IMR-90 (cell line): ENCODE measurements at regions not wholly inside any gene's neighbourhood (a gene's known extent, or its start where the extent isn't known, plus 50 kb on each side); places are given as distances from the start of the nearest gene placed in this dataset.
A peak's percentile ranks its signal among the peaks of the same experiment; 100 is the strongest.

Experiments
- ATAC-seq: fragments of 200-7000 bp; cut with Tn5 transposase; 2 replicates; pipeline ENCODE4 v1.9.1; 2020; ENCODE audit warnings: low read depth, mild to moderate bottlenecking, moderate library complexity
- BruUV-seq: library from RNA; stranded (reverse); fragments of 400-500 nt; replicated peaks from 2 replicates; lab custom pipeline; 2021; lab: Mats Ljungman, UMichigan
- CTCF ChIA-PET: fragments of 300-600 bp; formaldehyde crosslinking; extraction: SDS; loops from one replicate; lab custom pipeline; 2021; ENCODE audit warnings: antibody characterized with exemption; lab: Yijun Ruan, JAX
- POLR2A ChIA-PET: fragments of 300-600 bp; sonication (Branson Sonifier 250); formaldehyde crosslinking; loops from one replicate; lab custom pipeline; 2022; ENCODE audit warnings: antibody characterized with exemption; ENCODE audit not compliant: unreplicated experiment; lab: Charles Lee
- DNase-seq: peaks from one replicate; pipeline ENCODE4 v3.0.0; 2013
- H2AFZ ChIP-seq: replicated peaks from 2 replicates; pipeline ENCODE3; 2013; ENCODE audit warnings: low read length, mild to moderate bottlenecking; ENCODE audit not compliant: poor library complexity
- H2AK5ac ChIP-seq: 2 replicates; pipeline ENCODE4 v1.6.1; 2013; ENCODE audit warnings: low read depth, low read length, inconsistent platforms
- H2AK9ac ChIP-seq: replicated peaks from 2 replicates; pipeline ENCODE3; 2013; ENCODE audit warnings: mild to moderate bottlenecking, low read depth, low read length, moderate library complexity; ENCODE audit not compliant: poor library complexity
- H2BK120ac ChIP-seq: 2 replicates; pipeline ENCODE4 v1.6.1; 2013; ENCODE audit warnings: low read depth, low read length, inconsistent platforms
- H2BK15ac ChIP-seq: 3 replicates; pipeline ENCODE4 v1.6.1; 2013; ENCODE audit warnings: low read depth, low read length, inconsistent platforms
- H2BK20ac ChIP-seq: 2 replicates; pipeline ENCODE4 v1.6.1; 2013; ENCODE audit warnings: low read depth, mild to moderate bottlenecking, inconsistent platforms, low read length, moderate library complexity
- H2BK5ac ChIP-seq: 2 replicates; pipeline ENCODE4 v1.6.1; 2013; ENCODE audit warnings: mild to moderate bottlenecking, low read depth, low read length, inconsistent platforms; ENCODE audit not compliant: poor library complexity, severe bottlenecking
- H3K14ac ChIP-seq: replicated peaks from 2 replicates; pipeline ENCODE4 v1.6.1; 2013; ENCODE audit warnings: low read depth, low read length, inconsistent platforms
- H3K18ac ChIP-seq: 2 replicates; pipeline ENCODE4 v1.6.1; 2013; ENCODE audit warnings: low read depth, low read length, control low read depth
- H3K23ac ChIP-seq: 2 replicates; pipeline ENCODE4 v1.6.1; 2013; ENCODE audit warnings: low read depth, low read length, inconsistent platforms
- H3K27ac ChIP-seq: 2 replicates; pipeline ENCODE4 v1.5.1; 2013; ENCODE audit warnings: mild to moderate bottlenecking, control low read depth, low read length; ENCODE audit not compliant: insufficient read depth
- H3K27me3 ChIP-seq: 2 replicates; pipeline ENCODE4 v1.6.1; 2013; ENCODE audit warnings: low read length; ENCODE audit not compliant: control insufficient read depth, insufficient read depth
- H3K36me3 ChIP-seq: 2 replicates; pipeline ENCODE4 v1.6.1; 2013; ENCODE audit warnings: low read length, mixed read lengths; ENCODE audit not compliant: control insufficient read depth, insufficient read depth
- H3K4ac ChIP-seq: 2 replicates; pipeline ENCODE4 v1.6.1; 2013; ENCODE audit warnings: low read depth, low read length, inconsistent platforms
- H3K4me1 ChIP-seq: 2 replicates; pipeline ENCODE4 v1.6.1; 2013; ENCODE audit warnings: low read length, mixed read lengths; ENCODE audit not compliant: control insufficient read depth, insufficient read depth
- H3K4me2 ChIP-seq: 2 replicates; pipeline ENCODE4 v1.6.1; 2013; ENCODE audit warnings: low read depth, mild to moderate bottlenecking, control low read depth, low read length, moderate library complexity
- H3K4me3 ChIP-seq: 2 replicates; pipeline ENCODE4 v1.5.1; 2013; ENCODE audit warnings: low read depth, mild to moderate bottlenecking, control low read depth, low read length, moderate library complexity; ENCODE audit not compliant: insufficient read depth
- H3K56ac ChIP-seq: 2 replicates; pipeline ENCODE4 v1.6.1; 2013; ENCODE audit warnings: low read length, inconsistent platforms; ENCODE audit not compliant: insufficient read depth; ENCODE audit errors: extremely low read depth
- H3K79me1 ChIP-seq, 2 experiments: 2 replicates each; pipeline ENCODE4 v1.6.1; 2013; ENCODE audit warnings: low read length in 2 of 2, inconsistent platforms in 1 of 2, low read depth in 1 of 2
- H3K9ac ChIP-seq: 2 replicates; pipeline ENCODE4 v1.6.1; 2013; ENCODE audit warnings: low read depth, low read length, control low read depth
- H3K9me1 ChIP-seq: 2 replicates; pipeline ENCODE4 v1.6.1; 2013; ENCODE audit warnings: low read length, inconsistent platforms; ENCODE audit not compliant: insufficient read depth
- H3K9me3 ChIP-seq: 2 replicates; pipeline ENCODE4 v1.6.1; 2013; ENCODE audit warnings: low read length; ENCODE audit not compliant: control insufficient read depth, insufficient read depth
- H4K20me1 ChIP-seq: 2 replicates; pipeline ENCODE4 v1.6.1; 2013; ENCODE audit warnings: low read length, inconsistent platforms; ENCODE audit not compliant: insufficient read depth
- H4K5ac ChIP-seq: 2 replicates; pipeline ENCODE4 v1.6.1; 2013; ENCODE audit warnings: mild to moderate bottlenecking, low read depth, low read length, control low read depth
- H4K8ac ChIP-seq, 2 experiments: 2 replicates each; pipeline ENCODE4 v1.6.1; 2013; ENCODE audit warnings: low read depth in 2 of 2, low read length in 2 of 2, control low read depth in 1 of 2, inconsistent platforms in 1 of 2
- H4K91ac ChIP-seq: 2 replicates; pipeline ENCODE4 v1.6.1; 2013; ENCODE audit warnings: low read depth, low read length, inconsistent platforms; ENCODE audit not compliant: insufficient read depth
- BHLHE40 ChIP-seq: fragments of 150-350 bp; IDR thresholded peaks from 2 replicates; pipeline ENCODE4 v1.6.1; 2016; ENCODE audit warnings: mild to moderate bottlenecking, low read depth, low read length
- CEBPB ChIP-seq: IDR thresholded peaks from 2 replicates; pipeline ENCODE4 v1.6.1; 2012; ENCODE audit warnings: low read depth, low read length, improper control_type of control experiment
- CHD1 ChIP-seq: IDR thresholded peaks from 2 replicates; pipeline ENCODE4 v1.6.1; 2012; ENCODE audit warnings: low read depth, low read length, improper control_type of control experiment
- CTCF ChIP-seq: conservative IDR thresholded peaks from 2 replicates; pipeline ENCODE4 v1.5.1; 2012; ENCODE audit warnings: mild to moderate bottlenecking, low read depth, low read length, improper control_type of control experiment
- ELK1 ChIP-seq: fragments of 150-350 bp; IDR thresholded peaks from 2 replicates; pipeline ENCODE4 v1.6.1; 2016; ENCODE audit warnings: low read depth, mild to moderate bottlenecking, low read length, moderate library complexity, borderline replicate concordance
- FOS ChIP-seq: fragments of 150-350 bp; IDR thresholded peaks from 2 replicates; pipeline ENCODE4 v1.6.1; 2016; ENCODE audit warnings: low read depth, low read length
- MAFK ChIP-seq: IDR thresholded peaks from 2 replicates; pipeline ENCODE4 v1.6.1; 2012; ENCODE audit warnings: low read depth, low read length, improper control_type of control experiment
- MAZ ChIP-seq: IDR thresholded peaks from 2 replicates; pipeline ENCODE4 v1.6.1; 2012; ENCODE audit warnings: low read depth, mild to moderate bottlenecking, low read length, improper control_type of control experiment, moderate library complexity, borderline replicate concordance
- MXI1 ChIP-seq: IDR thresholded peaks from 2 replicates; pipeline ENCODE4 v1.6.1; 2012; ENCODE audit warnings: low read depth, mild to moderate bottlenecking, low read length, moderate library complexity, borderline replicate concordance
- NFE2L2 ChIP-seq: fragments of 150-350 bp; IDR thresholded peaks from 2 replicates; pipeline ENCODE4 v1.6.1; 2016; ENCODE audit warnings: low read depth, mild to moderate bottlenecking, low read length
- POLR2A ChIP-seq: IDR thresholded peaks from 2 replicates; pipeline ENCODE4 v1.6.1; 2012; ENCODE audit warnings: mild to moderate bottlenecking, low read depth, low read length
- RAD21 ChIP-seq: IDR thresholded peaks from 2 replicates; pipeline ENCODE4 v1.6.1; 2012; ENCODE audit warnings: low read length, improper control_type of control experiment
- RCOR1 ChIP-seq: IDR thresholded peaks from 2 replicates; pipeline ENCODE4 v1.6.1; 2012; ENCODE audit warnings: mild to moderate bottlenecking, low read length, improper control_type of control experiment; ENCODE audit not compliant: insufficient replicate concordance
- RFX5 ChIP-seq: IDR thresholded peaks from 2 replicates; pipeline ENCODE4 v1.8.0; 2012; ENCODE audit warnings: low read depth, mild to moderate bottlenecking, low read length, moderate library complexity
- SMC3 ChIP-seq: fragments of 150-350 bp; IDR thresholded peaks from 2 replicates; pipeline ENCODE4 v1.6.1; 2016; ENCODE audit warnings: low read depth, mild to moderate bottlenecking, antibody characterized with exemption, low read length, moderate library complexity
- USF2 ChIP-seq: fragments of 150-350 bp; IDR thresholded peaks from 2 replicates; pipeline ENCODE4 v1.6.1; 2017; ENCODE audit warnings: mild to moderate bottlenecking, antibody characterized with exemption, low read length, low read depth
- WGBS, 2 experiments: methylation state at CpG; one replicate each; pipeline versions ENCODE4 v1.1.5 to v1.1.7; 2013; ENCODE audit warnings: missing lambda C conversion rate in 2 of 2; ENCODE audit not compliant: insufficient read length in 1 of 2; ENCODE audit errors: extremely low coverage in 2 of 2; 5-methylcytosine and 5-hydroxymethylcytosine counted together
- dilution Hi-C: fragments of 300-500 bp; cut with HindIII; formaldehyde crosslinking; loops from one replicate; pipeline ENCODE4 v1.14.3; 2018; ENCODE audit warnings: low sequenced_read_pairs; ENCODE audit not compliant: unreplicated experiment
- in situ Hi-C: fragments of 300-500 bp; cut with MboI; formaldehyde crosslinking; loops from 3 replicates; pipeline ENCODE4 v1.14.3; 2019; ENCODE audit warnings: low sequenced_read_pairs, inconsistent platforms, mixed read lengths
- intact Hi-C: fragments of 100-400 bp; cut with micrococcal nuclease; formaldehyde crosslinking; loops from 2 replicates; pipeline ENCODE4 v1.10.0; 2022

GRCh38 chr6:145241721-145242120, 493.6 kb downstream of the EPM2A start:
- 67% methylated on average over 1 of the region's 3 CpGs; no CpG with 5 or more reads in 1 of the 2 experiments for WGBS, 2 experiments
- TF ChIP-seq SMC3 (no peak), RFX5 (no peak), NFE2L2 (no peak), CEBPB (no peak), MAZ (no peak), RAD21 (no peak), MXI1 (no peak), FOS (no peak), CHD1 (no peak), ELK1 (no peak), POLR2A (no peak), BHLHE40 (no peak), RCOR1 (no peak), MAFK (no peak), CTCF (no peak), USF2 (no peak)
- POLR2A ChIA-PET: no interaction called here

More at GRCh38 chr6:145241721-145242120, 493.6 kb downstream of the EPM2A start:
- no peak overlapping the region for H2BK20ac ChIP-seq
- peaks cover 8% of the 10 kb centered on the region for H3K4me1 ChIP-seq
- H4K91ac ChIP-seq: no peak overlapping the region
- peak overlapping the region; percentile 75 for H4K5ac ChIP-seq
- H3K14ac ChIP-seq: no peak overlapping the region
- DNase-seq (no peak), ATAC-seq (no peak)
- no peak overlapping the region for H2AK5ac ChIP-seq
- no peak overlapping the region for H2AK9ac ChIP-seq
- H2AFZ ChIP-seq: no peak overlapping the region
- H3K36me3 ChIP-seq: no peaks in the 10 kb centered on the region
- no peaks in the 10 kb centered on the region for H4K20me1 ChIP-seq
- H3K9ac ChIP-seq: no peak overlapping the region
- in situ Hi-C loops (no loop called here), intact Hi-C loops (no loop called here), dilution Hi-C loops (no loop called here)
- peak overlapping the region; percentile 100 for H3K18ac ChIP-seq
- no peaks in the 10 kb centered on the region for H3K79me1 ChIP-seq
- 0 out of 2 replicates have a peak, but pooled peaks cover 4% of the 10 kb centered on the region for H3K9me1 ChIP-seq
- H2BK5ac ChIP-seq: peak overlapping the region; percentile 76
- H3K27ac ChIP-seq: no peak overlapping the region; the same call in 1 of the 2 replicates
- H3K23ac ChIP-seq: no peak overlapping the region
- no peak overlapping the region for H3K56ac ChIP-seq
- no peaks in the 10 kb centered on the region for H3K9me3 ChIP-seq
- H3K4me3 ChIP-seq: no peak overlapping the region
- peak overlapping the region; percentile 11; the same call in 1 of the 2 replicates for H3K4ac ChIP-seq
- CTCF ChIA-PET: interaction anchor here (0.6 to 0.7 kb wide), 3 partner anchors 18 to 1559 kb away, joined by 3 read pairs; no protein-coding TSS in a partner anchor
- H3K4me2 ChIP-seq: no peak overlapping the region
- H4K8ac ChIP-seq: peak overlapping the region in 1 of 2 experiments; percentile 44; a peak in 1 of 4 replicates
- H2BK15ac ChIP-seq: no peak overlapping the region
- H3K27me3 ChIP-seq: no peaks in the 10 kb centered on the region
- peak overlapping the region; percentile 5; the same call in 1 of the 2 replicates for H2BK120ac ChIP-seq
- no TSS peak for BruUV-seq
